GM12878 (cell line): ENCODE measurements at regions not wholly inside any gene's neighbourhood (a gene's known extent, or its start where the extent isn't known, plus 50 kb on each side); places are given as distances from the start of the nearest gene placed in this dataset.

Experiments
- ATAC-seq: fragments of 200-7000 bp; cut with Tn5 transposase; 3 replicates; pipeline ENCODE4 v1.9.1; 2020; ENCODE audit warnings: mild to moderate bottlenecking, moderate library complexity
- BruUV-seq: library from RNA; stranded (reverse); fragments of 400-500 nt; replicated peaks from 2 replicates; lab custom pipeline; 2021; lab: Mats Ljungman, UMichigan
- CTCF ChIA-PET: fragments of 300-600 bp; sonication (Branson Sonifier 250); formaldehyde crosslinking; extraction: SDS; loops from one replicate; lab custom pipeline; 2021; ENCODE audit warnings: inconsistent platforms; lab: Yijun Ruan, JAX
- POLR2A ChIA-PET: fragments of 350-600 bp; formaldehyde crosslinking; extraction: SDS; loops from one replicate; lab custom pipeline; 2021; ENCODE audit warnings: inconsistent platforms; lab: Charles Lee
- RAD21 ChIA-PET: fragments of 300-600 bp; sonication (Branson Sonifier 250); formaldehyde crosslinking; loops from one replicate; lab custom pipeline; 2023; ENCODE audit warnings: antibody characterized with exemption; ENCODE audit not compliant: unreplicated experiment; lab: Charles Lee
- SMC1A ChIA-PET: fragments of 300-600 bp; sonication (Branson Sonifier 250); formaldehyde crosslinking; loops from one replicate; lab custom pipeline; 2023; ENCODE audit not compliant: unreplicated experiment, uncharacterized antibody; lab: Charles Lee
- DNase-seq: peaks from one replicate; pipeline ENCODE4 v3.0.0-alpha.2; 2011; ENCODE audit warnings: low read depth, low spot score
- FAIRE-seq: peaks from 3 replicates; lab custom pipeline; 2011; peaks lifted over from hg19 to GRCh38; lab: Jason Lieb, UNC
- H2AFZ ChIP-seq: 2 replicates; pipeline ENCODE4 v1.6.0; 2011; ENCODE audit warnings: low read depth, low read length, control low read depth; ENCODE audit not compliant: control insufficient read depth
- H3K27ac ChIP-seq: 2 replicates; pipeline ENCODE4 v1.5.1; 2011; ENCODE audit warnings: control low read depth; ENCODE audit not compliant: control insufficient read depth, insufficient read depth
- H3K27me3 ChIP-seq, 2 experiments: replicated peaks in 1 of 2; 2 replicates each; pipeline versions ENCODE4 v1.6.0 to v1.6.1; 2011; ENCODE audit warnings: low read length in 1 of 2; ENCODE audit not compliant: control insufficient read depth in 2 of 2, insufficient read depth in 2 of 2
- H3K36me3 ChIP-seq, 2 experiments: 2 replicates each; pipeline ENCODE4 v1.5.1; 2011; ENCODE audit warnings: low read length in 1 of 2; ENCODE audit not compliant: control insufficient read depth in 2 of 2, insufficient read depth in 2 of 2
- H3K4me1 ChIP-seq: 2 replicates; pipeline ENCODE4 v1.6.1; 2011; ENCODE audit warnings: mild to moderate bottlenecking, low read length, moderate library complexity, mixed read lengths; ENCODE audit not compliant: control insufficient read depth, insufficient read depth
- H3K4me2 ChIP-seq: 2 replicates; pipeline ENCODE4 v1.6.0; 2011; ENCODE audit warnings: control low read depth; ENCODE audit not compliant: control insufficient read depth, insufficient read depth
- H3K4me3 ChIP-seq: fragments of 200-600 bp; sonication (generic); 2 replicates; pipeline ENCODE4 v1.5.1; 2016
- H3K79me2 ChIP-seq: 2 replicates; pipeline ENCODE4 v1.6.0; 2011; ENCODE audit warnings: low read length; ENCODE audit not compliant: control insufficient read depth, insufficient read depth
- H3K9ac ChIP-seq: 2 replicates; pipeline ENCODE4 v1.8.0; 2011; ENCODE audit warnings: low read length, control low read depth, mixed read lengths; ENCODE audit not compliant: control insufficient read depth, insufficient read depth
- H3K9me3 ChIP-seq: replicated peaks from 3 replicates; pipeline ENCODE4 v1.5.1; 2011; ENCODE audit warnings: mild to moderate bottlenecking, low read length; ENCODE audit not compliant: control insufficient read depth, insufficient read depth
- H4K20me1 ChIP-seq: 2 replicates; pipeline ENCODE4 v1.6.0; 2011; ENCODE audit not compliant: control insufficient read depth, insufficient read depth
- ASH2L ChIP-seq: fragments of 300-600, 200-600 bp; sonication (generic); IDR thresholded peaks from 2 replicates; pipeline ENCODE4 v1.6.1; 2017; ENCODE audit warnings: low read depth, mild to moderate bottlenecking, borderline replicate concordance
- BRCA1 ChIP-seq: IDR thresholded peaks from 2 replicates; pipeline ENCODE4 v1.6.1; 2011; ENCODE audit warnings: low read depth, low read length, improper control_type of control experiment
- CBX3 ChIP-seq: fragments of 200-600 bp; sonication (generic); IDR thresholded peaks from 2 replicates; pipeline ENCODE4 v1.6.1; 2016; ENCODE audit warnings: low read depth, borderline replicate concordance
- CEBPB ChIP-seq, 2 experiments: fragments of 150-350 bp in 1 of 2; IDR thresholded peaks; 2 replicates each; pipeline ENCODE4 v1.6.1; 2012 to 2014; ENCODE audit warnings: low read depth in 2 of 2, low read length in 2 of 2, borderline replicate concordance in 1 of 2, inconsistent platforms in 1 of 2
- MEF2B ChIP-seq: fragments of 450-650 bp; IDR thresholded peaks from 2 replicates; pipeline ENCODE4 v1.6.1; 2018; ENCODE audit warnings: mild to moderate bottlenecking, moderate library complexity; ENCODE audit not compliant: partially characterized antibody, poor library complexity, severe bottlenecking
- NFYB ChIP-seq: IDR thresholded peaks from 2 replicates; pipeline ENCODE4 v1.6.1; 2011; ENCODE audit warnings: low read depth, mild to moderate bottlenecking, low read length, improper control_type of control experiment, moderate library complexity; ENCODE audit not compliant: insufficient read depth
- POLR2A ChIP-seq: IDR thresholded peaks from 2 replicates; pipeline ENCODE4 v1.6.1; 2011; ENCODE audit warnings: low read depth, mild to moderate bottlenecking, low read length
- RAD21 ChIP-seq: IDR thresholded peaks from 2 replicates; pipeline ENCODE4 v1.6.1; 2011; ENCODE audit warnings: mild to moderate bottlenecking, low read depth, low read length, moderate library complexity; ENCODE audit not compliant: insufficient read depth
- RELA ChIP-seq: fragments of 450-650 bp; IDR thresholded peaks from 2 replicates; pipeline ENCODE4 v1.8.0; 2014; ENCODE audit warnings: borderline replicate concordance; ENCODE audit not compliant: partially characterized antibody
- SMAD5 ChIP-seq: IDR thresholded peaks from 2 replicates; pipeline ENCODE4 v1.6.1; 2016; ENCODE audit warnings: antibody characterized with exemption, low read depth
- TAF1 ChIP-seq: IDR thresholded peaks from 2 replicates; pipeline ENCODE4 v1.6.1; 2011; ENCODE audit warnings: mild to moderate bottlenecking, low read depth, low read length, borderline replicate concordance
- TCF3 ChIP-seq: IDR thresholded peaks from 2 replicates; pipeline ENCODE4 v1.6.1; 2012; ENCODE audit warnings: low read depth, mild to moderate bottlenecking, low read length, borderline replicate concordance; ENCODE audit not compliant: insufficient read depth
- ZBED1 ChIP-seq: IDR thresholded peaks from 2 replicates; pipeline ENCODE4 v1.6.1; 2016; ENCODE audit warnings: borderline replicate concordance
- WGBS: methylation state at CpG from one replicate; pipeline ENCODE4 v1.1.6; 2016; ENCODE audit warnings: low lambda C conversion rate; ENCODE audit not compliant: insufficient replicate concordance, insufficient coverage; ENCODE audit errors: missing lambda C conversion rate; 5-methylcytosine and 5-hydroxymethylcytosine counted together
- in situ Hi-C: fragments of 300-500 bp; cut with MboI; formaldehyde crosslinking; loops from 9 replicates; pipeline ENCODE4 v1.14.3; 2018; ENCODE audit warnings: mixed read lengths
- intact Hi-C: fragments of 100-400 bp; cut with micrococcal nuclease; formaldehyde crosslinking; loops from one replicate; pipeline ENCODE4 v1.14.2; 2022; ENCODE audit not compliant: unreplicated experiment
- TF ChIP-seq, protein P1 (sequence below): fragments of 450-650 bp; IDR thresholded peaks from 2 replicates; pipeline ENCODE4 v1.6.1; 2017; ENCODE audit warnings: mild to moderate bottlenecking, moderate library complexity

DNA sequence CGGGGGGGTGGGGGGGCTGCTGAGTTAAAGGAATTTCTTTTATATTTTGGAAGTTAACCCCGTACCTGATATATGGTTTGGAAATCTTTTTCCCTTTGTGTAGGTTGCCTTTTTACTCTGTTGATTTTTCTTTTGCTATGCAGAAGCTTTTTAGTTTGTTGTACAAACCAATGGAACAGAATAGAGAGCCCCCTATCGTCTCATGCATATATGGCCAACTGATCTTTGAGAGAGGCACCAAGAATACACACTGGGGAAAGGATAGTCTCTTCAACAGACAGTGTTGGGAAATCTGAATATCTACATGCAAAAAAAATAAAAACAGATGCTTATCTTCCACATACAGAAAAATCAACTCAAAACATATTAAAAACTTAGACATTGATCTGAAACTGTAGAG is 647.8 kb upstream of the KLHL29 start:
- TF ChIP-seq TAF1, result no peak
- TF ChIP-seq ASH2L, result no peak
- no peak for TF ChIP-seq ZBED1
- TF ChIP-seq TCF3, result no peak
- no peak for TF ChIP-seq CBX3
- TF ChIP-seq RAD21, result no peak
- no peak for TF ChIP-seq RELA
- TF ChIP-seq MEF2B, result no peak
- TF ChIP-seq, protein P1, sequence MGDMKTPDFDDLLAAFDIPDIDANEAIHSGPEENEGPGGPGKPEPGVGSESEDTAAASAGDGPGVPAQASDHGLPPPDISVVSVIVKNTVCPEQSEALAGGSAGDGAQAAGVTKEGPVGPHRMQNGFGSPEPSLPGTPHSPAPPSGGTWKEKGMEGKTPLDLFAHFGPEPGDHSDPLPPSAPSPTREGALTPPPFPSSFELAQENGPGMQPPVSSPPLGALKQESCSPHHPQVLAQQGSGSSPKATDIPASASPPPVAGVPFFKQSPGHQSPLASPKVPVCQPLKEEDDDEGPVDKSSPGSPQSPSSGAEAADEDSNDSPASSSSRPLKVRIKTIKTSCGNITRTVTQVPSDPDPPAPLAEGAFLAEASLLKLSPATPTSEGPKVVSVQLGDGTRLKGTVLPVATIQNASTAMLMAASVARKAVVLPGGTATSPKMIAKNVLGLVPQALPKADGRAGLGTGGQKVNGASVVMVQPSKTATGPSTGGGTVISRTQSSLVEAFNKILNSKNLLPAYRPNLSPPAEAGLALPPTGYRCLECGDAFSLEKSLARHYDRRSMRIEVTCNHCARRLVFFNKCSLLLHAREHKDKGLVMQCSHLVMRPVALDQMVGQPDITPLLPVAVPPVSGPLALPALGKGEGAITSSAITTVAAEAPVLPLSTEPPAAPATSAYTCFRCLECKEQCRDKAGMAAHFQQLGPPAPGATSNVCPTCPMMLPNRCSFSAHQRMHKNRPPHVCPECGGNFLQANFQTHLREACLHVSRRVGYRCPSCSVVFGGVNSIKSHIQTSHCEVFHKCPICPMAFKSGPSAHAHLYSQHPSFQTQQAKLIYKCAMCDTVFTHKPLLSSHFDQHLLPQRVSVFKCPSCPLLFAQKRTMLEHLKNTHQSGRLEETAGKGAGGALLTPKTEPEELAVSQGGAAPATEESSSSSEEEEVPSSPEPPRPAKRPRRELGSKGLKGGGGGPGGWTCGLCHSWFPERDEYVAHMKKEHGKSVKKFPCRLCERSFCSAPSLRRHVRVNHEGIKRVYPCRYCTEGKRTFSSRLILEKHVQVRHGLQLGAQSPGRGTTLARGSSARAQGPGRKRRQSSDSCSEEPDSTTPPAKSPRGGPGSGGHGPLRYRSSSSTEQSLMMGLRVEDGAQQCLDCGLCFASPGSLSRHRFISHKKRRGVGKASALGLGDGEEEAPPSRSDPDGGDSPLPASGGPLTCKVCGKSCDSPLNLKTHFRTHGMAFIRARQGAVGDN, result no peak
- TF ChIP-seq POLR2A, result no peak
- no peak for TF ChIP-seq BRCA1
- no peak for TF ChIP-seq CEBPB (IDR thresholded peaks at IDR 0.05; ENCODE audit: borderline replicate concordance in 1 of 2, low read depth in 2 of 2, low read length in 2 of 2)
- no peak for TF ChIP-seq NFYB
- TF ChIP-seq SMAD5, result no peak
- 13% methylated on average over 3 of the region's 3 CpGs for WGBS
- H3K36me3 ChIP-seq, result no peaks in the 10 kb centered on the region
- intact Hi-C loops (loop anchor here (2.0 kb wide), 1 partner anchor 382 kb away; no protein-coding TSS in a partner anchor), in situ Hi-C loops (no loop called here)
- DNase-seq (no peak), ATAC-seq (0 out of 3 replicates have a peak, but pooled peaks have one; percentile 42), FAIRE-seq (no peak)
- ChIA-PET CTCF (interaction anchor here (0.6 to 1.5 kb wide), 3 partner anchors 10 to 372 kb away, joined by 3 to 4 read pairs (median 3); no protein-coding TSS in a partner anchor), SMC1A (no interaction called here), POLR2A (no interaction called here), RAD21 (no interaction called here)
- H3K9me3 ChIP-seq, result no peaks in the 10 kb centered on the region
- H3K27ac ChIP-seq, result no peak overlapping the region
- no peaks in the 10 kb centered on the region for H3K4me1 ChIP-seq
- no peak overlapping the region for H3K4me3 ChIP-seq
- no TSS peak for BruUV-seq
- H2AFZ ChIP-seq, result no peak overlapping the region
- no peak overlapping the region for H3K4me2 ChIP-seq
- no peaks in the 10 kb centered on the region for H3K27me3 ChIP-seq
- no peaks in the 10 kb centered on the region for H4K20me1 ChIP-seq
- no peaks in the 10 kb centered on the region for H3K79me2 ChIP-seq
- no peak overlapping the region for H3K9ac ChIP-seq
